Activated effector memory CD4-positive, alpha-beta T cell treated with Interleukin-2 at 50 U/mL for 16 hours (primary cell): ENCODE measurements at regions not wholly inside any gene's neighbourhood (a gene's known extent, or its start where the extent isn't known, plus 50 kb on each side); places are given as distances from the start of the nearest gene placed in this dataset.
A peak's percentile ranks its signal among the peaks of the same experiment; 100 is the strongest.
"Not testable (repeated sequence)": the region's sequence is repeated elsewhere in the genome, so short reads cannot be mapped to it uniquely, and the experiment has no call there.

Experiments
- DNase-seq: peaks from one replicate; pipeline ENCODE4 v3.0.0-alpha.2; 2020

DNA sequence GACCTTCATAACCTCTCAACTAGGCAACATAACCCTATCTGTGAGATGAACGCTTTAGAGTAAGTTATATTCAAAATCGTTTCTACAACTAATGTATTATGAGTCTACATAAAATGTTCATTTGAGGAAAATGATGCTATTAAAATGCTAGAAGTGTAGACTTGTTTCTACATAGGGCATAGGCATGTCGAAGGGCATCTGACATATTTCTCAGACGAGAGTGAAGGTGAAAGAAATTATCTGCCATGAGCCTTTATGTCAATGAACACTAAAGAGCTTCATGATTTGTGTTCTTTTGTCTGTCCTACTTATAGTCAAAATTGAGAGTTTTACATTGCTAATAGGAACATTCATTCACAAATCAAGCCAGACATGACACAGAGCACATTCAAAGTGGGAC is 811.8 kb downstream of the RAB28 start:
- no peak for DNase-seq

DNA sequence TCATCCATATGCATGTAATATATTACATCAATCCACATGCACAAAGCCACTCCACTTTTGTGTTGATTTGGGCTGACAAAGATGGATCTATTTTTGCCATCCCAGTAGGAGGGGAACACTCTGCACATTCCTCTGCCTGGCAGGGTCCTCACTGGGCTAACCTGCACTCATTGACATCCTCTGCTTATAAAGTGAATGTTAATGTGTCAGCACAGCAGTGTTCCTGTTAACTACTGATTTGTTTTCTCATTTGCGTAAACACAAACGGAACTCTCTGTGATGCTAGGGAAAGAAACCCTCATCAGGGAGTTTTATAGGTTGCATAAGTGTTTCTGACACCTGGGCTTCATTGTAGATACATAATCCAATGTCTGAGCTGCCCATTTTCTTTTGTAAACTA is 826.0 kb downstream of the RAB28 start:
- no peak for DNase-seq

DNA sequence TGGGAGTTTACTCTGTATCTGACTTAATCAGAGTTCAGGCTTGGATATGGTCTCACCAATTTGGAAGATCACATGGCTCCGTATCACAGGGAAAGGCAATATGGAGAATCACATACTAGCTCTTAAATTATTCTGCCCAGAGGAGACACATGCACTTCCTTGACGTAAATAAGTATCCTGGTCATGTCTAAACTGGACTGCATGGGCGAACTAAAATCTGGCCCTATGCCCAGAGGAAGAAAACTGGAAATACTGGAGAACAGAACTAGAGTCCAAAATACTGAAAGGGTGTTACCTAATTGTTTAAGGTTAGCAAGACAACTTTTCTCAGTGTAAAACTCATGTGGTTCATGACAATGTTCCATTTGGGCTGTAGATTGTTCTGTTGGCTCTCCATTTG is 832.3 kb downstream of the RAB28 start:
- no peak for DNase-seq

DNA sequence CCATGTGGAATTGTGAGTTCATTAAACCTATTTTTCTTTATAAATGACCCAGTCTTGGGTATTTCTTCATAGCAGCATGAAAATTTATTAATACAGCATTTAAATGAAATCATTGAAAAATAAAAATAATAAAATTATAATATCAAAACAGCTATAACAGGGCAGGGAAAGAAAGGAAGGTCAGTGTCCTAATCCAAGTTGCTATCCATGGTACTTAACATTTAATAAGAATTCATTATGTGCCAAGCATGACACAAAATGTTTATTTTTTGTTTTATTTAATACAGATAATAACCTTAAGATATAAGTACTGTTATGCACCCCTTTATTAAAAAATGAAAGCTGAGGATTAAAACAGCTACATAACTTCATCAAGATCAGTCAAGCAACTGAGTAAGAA is 838.4 kb downstream of the RAB28 start:
- DNase-seq: no peak

DNA sequence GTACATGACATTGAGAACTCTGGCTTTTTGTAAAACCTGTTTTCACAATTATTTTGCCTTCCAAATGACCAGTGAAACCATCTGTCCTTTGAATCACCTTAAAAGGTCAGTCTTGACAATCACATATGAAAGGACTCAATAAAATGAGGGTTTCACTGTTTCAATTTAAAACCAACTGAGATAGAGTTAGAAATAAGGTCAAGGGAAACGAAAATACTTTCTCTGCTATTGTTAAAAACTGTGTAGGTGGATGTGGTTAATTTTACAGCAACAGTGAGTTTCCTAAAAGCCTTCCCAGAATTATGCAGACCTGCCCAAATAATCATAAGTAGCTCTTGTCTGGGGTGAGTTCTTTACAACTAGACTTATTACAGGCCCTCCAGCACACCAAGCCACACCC is 839.9 kb downstream of the RAB28 start:
- no peak for DNase-seq

DNA sequence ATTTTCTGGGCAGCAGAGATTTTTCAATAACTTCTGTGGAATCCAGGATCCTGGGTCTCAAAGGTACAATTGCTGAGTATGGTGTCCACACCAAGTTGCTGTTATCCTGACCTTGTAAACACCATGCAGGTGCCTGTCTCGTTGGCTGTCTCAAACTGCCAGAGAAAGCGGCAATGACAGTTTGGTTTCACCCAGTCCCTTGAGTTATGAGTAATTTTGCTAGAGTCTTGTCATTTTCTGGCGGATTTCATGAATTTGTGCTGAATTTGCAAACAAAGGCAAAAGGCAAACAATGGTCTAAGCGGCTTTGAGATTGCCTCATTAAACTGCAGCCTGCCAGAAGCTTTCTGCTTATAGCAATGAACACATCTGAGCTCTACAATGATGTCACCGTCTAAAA is 847.9 kb downstream of the RAB28 start:
- DNase-seq: no peak

DNA sequence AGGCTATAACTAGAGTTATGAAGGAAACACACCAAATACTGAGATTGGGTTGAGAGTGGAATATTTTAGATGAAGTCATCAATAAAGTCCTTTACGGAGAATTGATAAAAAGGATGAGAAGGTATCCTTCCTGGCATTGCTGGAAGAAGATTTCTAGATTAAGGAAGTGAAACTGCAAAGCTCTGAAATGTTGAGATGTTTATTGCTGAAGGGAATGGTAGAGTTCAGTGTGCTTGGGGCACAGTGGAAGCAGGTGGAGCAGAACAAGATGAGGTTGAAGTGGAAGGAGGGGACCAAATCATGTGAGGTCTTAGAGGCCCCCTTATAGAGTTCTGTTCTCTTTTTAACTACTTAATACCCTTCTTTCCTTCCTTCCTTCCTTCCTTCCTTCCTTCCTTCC is 848.5 kb downstream of the RAB28 start:
- DNase-seq: no peak

DNA sequence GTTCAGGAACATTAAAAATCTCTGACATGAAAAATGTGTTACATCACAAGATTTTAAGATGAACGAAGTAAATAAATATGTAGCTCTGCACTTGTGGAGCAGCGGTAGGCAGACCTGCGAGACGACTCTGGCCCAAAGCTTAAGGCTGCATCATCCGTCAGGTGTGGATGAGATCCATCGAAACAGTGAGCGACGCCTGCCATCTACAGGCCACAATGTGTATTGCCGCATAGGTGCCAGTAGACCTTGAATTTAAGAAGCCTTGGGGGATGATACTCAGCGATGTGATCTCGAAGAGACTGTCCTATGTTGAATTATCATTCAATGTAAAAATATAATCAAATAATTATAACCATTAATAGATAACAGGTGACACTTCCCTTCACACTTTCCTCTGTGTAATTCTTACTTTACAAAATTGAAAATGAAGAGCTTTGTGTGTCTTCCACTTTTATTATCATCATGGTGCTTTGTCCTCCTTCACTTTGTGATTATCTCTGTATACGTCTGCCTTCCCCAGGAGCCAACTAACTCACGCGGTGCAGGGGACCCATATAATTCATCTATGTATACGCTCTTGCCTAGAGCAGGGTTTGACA is 851.0 kb downstream of the RAB28 start:
- peak; percentile 38 for DNase-seq

DNA sequence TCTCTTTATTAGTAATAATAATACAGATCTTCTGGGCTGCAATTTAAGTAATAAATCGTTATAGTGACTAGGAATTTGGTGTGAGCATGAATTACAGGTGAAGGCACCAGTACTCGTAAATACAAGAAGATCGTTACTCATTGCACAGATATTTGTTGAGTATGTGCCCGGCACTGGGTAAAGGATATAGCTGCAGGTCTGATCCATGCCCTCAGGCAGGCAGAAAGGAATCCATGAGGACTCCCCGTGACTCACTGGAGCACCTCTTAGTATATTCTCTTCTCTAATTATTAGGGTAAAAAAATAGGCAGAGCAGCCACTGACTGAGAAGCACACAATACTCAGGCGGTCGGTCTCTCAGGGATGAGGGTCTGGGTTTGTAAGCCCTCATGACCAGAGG is 868.3 kb downstream of the RAB28 start:
- DNase-seq: no peak

DNA sequence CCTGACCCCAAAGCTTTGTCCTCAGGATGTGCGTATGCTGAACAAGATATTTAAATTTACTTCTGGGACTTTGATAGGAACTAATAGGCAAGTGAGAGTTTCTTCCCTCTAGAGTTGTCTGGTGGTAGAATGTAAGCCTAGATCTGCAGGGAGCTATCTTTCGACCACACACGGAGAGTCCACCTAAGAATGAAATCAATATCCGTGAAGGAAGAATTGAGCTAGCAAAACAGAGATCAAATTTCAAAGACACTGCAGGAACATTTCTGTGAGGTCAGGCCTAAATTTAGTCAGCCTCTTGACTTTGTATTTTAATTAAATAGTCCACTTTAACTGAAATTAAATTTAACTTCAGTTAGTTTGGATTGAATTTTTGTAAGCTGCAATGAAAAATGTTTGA is 871.3 kb downstream of the RAB28 start:
- no peak for DNase-seq

DNA sequence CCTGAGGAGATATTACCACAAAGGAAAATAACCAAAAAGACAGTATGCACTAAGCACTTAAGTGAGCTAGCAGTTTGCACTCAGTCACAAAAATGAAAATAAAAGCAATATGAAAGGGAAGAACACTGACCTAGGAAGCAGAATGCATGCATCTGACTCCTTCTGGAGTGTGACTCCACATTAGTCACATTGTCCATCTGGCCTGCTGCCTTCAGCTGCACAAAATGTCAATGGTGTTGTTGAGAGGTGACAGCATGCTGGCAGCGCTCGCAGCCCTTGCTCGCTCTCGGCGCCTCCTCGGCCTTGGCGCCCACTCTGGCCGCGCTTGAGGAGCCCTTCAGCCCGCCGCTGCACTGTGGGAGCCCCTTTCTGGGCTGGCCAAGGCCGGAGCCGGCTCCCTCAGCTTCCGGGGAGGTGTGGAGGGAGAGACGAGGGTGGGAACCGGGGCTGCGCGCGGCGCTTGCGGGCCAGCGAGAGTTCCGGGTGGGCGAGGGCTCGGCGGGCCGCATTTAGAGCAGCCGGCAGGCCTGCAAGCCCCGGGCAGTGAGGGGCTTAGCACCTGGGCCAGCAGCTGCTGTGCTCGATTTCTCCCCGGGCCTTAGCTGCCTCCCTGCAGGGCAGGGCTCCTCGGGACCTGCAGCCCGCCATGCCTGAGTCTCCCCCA is 874.8 kb downstream of the RAB28 start:
- not testable (repeated sequence) for DNase-seq

DNA sequence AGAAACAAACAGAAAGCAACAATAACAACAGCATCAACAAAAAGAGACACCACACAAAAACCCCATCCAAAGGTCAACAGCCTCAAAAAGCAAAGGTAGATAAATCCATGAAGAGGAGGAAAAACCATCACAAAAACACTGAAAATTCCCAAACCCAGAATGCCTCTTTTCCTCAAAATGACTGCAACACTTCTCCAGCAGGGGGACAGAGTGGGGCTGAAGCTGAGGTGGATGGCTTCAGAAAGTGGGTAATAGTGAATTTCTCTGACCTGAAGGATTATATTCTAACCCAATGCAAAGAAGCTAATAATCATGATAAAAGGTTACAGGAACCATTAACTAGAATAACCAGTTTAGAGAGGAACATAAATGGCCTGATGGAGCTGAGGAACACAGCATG is 888.2 kb downstream of the RAB28 start:
- no peak for DNase-seq

DNA sequence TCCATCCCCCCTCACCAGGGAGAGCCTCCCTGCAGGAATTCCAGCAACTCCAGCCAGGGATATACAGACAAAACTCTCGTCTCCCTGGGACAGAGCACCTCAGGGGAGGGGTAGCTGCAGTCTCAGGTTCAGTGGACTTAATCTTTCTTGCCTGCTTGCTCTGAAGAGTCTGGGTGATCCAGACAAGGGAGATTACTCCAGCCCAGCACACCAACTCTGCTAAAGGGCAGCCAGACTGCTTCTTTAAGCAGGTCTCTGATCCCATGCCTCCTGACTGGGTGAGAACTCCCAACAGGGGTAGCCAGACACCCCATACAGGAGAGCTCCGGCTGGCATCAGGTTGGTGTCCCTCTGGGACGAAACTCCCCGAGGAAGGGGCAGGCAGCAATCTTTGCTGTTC is 888.7 kb downstream of the RAB28 start:
- no peak for DNase-seq

DNA sequence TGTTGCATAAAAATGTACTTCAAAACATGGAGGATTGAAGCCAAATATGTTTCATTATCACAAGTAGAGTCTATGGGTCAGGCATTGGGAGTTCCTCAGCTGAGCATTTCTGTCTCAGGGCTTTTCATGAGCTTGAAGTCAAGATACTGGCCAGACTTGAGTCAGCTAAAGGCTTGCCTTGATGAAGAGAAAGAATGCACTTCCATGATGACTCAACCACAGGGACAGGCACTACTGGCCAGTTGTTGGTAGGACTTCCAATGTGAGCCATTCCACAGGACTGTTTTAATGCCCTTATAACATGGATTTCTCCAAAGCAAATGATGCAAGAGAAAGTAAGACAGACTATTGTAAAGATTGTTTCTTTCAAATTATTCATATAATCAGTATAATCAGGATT is 895.6 kb downstream of the RAB28 start:
- no peak for DNase-seq

DNA sequence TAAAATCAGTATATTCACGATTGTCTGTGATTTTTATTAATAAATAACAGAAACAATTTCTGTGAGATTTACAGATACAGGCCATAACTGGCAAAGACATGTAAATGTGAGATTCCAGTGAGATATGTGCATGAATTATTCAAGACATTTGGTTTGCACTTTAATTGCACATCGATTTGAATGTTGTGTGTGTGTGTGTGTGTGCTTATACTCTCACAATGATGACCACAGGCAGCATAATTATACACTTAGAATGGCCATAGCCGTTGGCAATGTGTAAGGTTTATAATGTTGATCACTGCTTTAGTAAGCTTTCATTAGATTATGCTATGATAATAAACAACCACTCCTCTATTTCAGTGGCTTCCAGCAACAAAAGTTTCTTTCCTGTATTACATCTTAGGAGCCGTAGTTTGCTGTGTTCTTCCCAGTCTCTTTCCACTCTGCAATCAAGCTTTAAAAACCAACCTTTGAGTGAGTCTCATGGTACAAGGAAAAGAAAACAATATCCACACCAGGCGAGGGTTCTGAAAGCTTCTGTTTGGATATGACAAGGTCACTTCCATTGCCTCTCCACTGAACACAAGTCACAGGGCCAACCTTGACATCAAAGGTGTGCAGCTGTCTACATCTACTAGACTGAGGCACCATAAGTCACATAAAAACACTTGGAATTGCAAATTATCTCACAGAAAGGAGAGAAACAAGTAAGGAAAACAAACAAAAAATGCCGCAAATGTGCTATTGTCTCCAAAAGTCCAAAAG is 897.7 kb downstream of the RAB28 start:
- DNase-seq: no peak

DNA sequence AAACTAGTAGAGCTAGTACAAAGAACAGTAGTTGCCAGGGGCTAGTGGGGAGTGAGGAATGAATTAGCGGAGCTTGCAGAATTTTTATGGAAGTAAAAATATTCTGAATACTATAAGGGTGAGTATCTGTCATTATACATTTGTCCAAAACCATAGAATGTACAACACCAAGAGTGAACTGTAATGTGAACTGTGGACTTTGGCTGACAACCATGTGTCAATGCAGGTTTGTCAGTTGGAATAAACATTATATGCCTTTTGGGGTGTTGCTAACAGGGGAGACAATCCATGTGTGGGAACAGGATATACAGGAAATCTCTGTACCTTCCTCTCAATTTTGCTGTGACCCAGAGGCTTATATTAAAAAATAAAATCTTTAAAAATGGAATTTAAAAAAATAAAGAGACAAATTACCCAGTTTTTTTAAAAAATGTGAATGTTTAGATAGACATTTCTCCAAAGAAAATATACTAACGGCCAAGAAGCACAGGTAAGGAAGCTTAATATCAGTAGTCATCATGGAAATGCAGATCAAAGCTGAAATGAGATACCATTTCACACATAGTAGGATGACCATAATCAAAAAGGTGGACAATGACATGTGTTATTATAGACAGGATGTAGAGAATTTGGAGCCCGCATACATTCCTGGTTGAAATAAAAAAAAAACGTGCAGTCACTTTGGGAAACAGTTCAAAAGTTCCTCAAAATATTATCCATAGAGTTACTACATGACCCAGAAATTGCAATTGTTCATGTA is 899.8 kb downstream of the RAB28 start:
- DNase-seq: no peak

DNA sequence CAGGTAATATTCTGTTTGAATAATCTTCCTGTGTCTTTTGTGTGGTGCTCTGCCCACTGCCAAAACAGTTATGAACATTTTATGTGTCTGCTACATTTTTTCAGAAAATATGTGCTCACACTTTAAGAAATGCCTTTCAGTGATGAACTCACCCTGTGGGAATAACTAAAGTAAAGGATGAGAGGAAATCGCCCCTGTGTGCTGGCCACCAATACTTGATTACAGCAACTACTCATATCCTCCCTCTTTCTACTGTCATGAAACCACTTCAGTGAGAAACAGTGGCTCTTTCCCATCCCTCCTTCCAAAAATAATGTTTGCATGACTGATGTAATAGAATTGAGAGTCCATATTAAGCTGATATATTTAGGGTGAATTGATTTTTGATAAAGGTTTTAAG is 900.9 kb downstream of the RAB28 start:
- no peak for DNase-seq

DNA sequence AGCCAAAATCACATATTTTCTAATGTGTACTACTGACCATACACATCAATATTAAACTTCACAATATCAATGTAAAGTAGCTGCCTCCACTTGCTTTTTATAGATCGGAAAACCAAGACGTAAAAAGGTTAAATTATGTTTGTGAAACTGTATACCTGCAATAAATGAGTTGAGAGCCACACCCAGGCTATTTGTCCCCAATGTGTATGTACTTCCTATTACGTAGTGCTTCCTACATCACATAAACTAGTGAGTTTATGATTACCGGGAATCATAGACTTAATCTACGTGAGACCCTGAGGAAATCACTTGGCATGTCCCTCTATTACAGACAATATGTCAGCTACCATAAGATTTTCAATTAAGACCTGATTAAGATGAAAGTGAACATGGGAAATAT is 903.4 kb downstream of the RAB28 start:
- no peak for DNase-seq

DNA sequence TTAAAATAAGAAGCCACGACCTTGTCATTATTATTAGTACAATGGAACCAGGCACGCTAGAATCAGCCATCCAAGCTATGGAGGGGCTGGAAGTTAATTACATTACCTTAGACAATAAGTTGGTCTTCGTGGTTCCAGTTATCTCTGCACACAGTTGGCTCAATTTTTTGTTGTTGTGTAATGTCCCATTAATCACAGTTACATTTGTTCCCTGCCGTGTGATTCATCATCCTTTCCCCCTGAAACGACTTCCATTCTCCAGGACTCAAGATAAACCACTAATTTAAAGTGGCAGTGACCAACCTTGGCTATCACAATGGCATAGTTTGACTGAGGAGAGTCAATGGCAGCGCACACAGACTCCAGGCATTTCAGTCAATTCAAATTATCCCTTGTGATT is 905.0 kb downstream of the RAB28 start:
- DNase-seq: no peak

DNA sequence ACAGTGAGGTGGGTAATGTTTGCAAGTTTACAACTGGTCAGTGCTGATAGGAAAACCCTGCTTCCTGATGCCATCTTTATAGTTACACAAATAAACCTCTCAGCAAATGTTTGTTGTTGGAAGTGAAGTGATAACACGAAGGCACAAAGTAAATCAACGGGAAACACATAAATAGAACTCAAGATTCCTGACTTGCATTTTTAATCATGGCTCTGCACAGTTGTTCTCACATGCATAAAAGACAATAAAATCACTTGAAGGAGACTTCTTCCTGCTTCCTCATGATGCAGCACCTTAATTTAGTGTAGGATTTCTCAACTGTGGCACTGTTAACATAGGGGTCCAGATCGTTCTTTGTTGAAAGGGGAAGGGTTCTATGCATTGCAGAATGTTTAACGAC is 907.7 kb downstream of the RAB28 start:
- no peak for DNase-seq

DNA sequence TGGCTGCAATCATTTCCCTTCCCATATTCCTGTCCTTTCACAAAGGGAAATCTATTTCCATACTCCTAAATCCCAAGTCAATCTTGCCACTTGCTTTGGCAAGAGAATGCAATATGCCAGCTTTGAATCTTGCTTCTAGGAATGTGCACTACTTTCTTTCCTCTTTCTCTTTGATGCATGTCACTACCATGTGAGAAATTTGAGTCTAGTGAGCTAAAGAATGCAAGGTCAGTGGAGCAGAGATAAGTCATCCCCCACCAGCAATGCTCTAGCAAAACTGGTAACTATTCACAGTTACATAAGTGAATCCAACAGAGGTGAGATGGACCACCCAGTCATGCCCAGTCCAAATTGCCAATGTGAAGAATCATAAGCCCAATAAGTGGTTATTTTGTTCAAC is 910.4 kb downstream of the RAB28 start:
- DNase-seq: no peak

DNA sequence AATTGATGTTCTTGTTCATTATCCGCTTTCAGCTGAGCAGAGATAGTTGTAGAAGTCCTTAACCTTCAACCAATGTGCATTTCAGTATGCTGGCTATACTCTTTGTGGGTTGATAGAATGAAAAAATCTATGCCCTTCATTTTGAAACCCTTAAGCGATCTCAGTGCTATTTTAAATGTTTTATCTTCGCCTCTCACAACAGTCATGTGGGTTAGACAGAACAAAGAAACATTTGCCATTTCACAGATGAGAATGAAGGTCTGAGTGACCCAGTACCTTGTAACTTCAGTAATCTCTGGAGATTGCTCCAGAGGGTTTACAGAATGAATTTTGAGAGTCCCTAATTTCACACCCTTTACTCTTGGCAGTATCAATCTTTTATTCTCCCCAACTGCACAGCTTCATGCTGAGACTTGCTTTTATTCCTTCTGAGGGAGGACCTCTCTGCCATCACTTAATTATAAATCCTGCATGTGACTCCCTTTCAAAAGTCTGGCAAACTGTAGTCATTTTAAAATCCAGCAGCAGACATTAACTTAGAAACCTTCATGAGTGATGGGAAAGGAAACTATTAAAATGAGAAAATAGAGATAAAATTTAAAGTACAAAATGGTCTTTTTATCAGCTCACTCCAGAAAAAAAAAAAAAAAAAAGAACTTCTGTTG is 921.5 kb downstream of the RAB28 start:
- DNase-seq: no peak

DNA sequence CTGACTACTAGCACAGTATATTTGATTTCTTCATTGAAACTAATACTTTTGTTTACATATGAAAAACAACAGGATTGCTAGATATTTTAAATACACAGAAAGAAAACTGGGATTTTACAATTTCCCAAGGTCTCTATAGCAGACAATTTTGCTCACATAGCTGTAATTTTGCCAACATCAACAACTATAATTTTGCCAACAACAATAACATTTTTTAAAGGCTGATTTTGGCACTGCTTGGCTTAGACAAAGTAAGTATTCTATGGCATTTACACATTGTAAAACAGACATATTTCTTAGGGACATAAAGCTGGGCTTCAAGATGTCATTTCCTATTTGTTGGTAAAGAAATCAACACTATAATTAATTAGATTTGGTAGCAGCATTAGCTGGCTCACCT is 922.1 kb downstream of the RAB28 start:
- no peak for DNase-seq
